Mesothelial cell of epicardium (in vitro differentiated cells): ENCODE measurements at regions not wholly inside any gene's neighbourhood (a gene's known extent, or its start where the extent isn't known, plus 50 kb on each side); places are given as distances from the start of the nearest gene placed in this dataset.

Experiments
- DNase-seq, 2 experiments: peaks; one replicate each; pipeline ENCODE4 v3.0.0; 2021; ENCODE audit warnings: low spot score in 2 of 2; ENCODE audit not compliant: unreplicated experiment in 2 of 2
- H3K27ac Mint-ChIP-seq: 2 replicates; pipeline ENCODE4 v1.8.0; 2021; ENCODE audit warnings: mixed read lengths
- H3K27me3 Mint-ChIP-seq: 2 replicates; pipeline ENCODE4 v1.8.0; 2021; ENCODE audit warnings: low read depth, mixed read lengths
- H3K36me3 Mint-ChIP-seq: 2 replicates; pipeline ENCODE4 v1.8.0; 2021; ENCODE audit warnings: mixed read lengths
- H3K4me1 Mint-ChIP-seq: 2 replicates; pipeline ENCODE4 v1.8.0; 2021; ENCODE audit warnings: mixed read lengths
- H3K4me3 Mint-ChIP-seq: 2 replicates; pipeline ENCODE4 v1.8.0; 2021; ENCODE audit warnings: mild to moderate bottlenecking, moderate library complexity, mixed read lengths
- H3K9me3 Mint-ChIP-seq: 2 replicates; pipeline ENCODE4 v1.8.0; 2021; ENCODE audit warnings: mixed read lengths
- CTCF ChIP-seq: fragments of 200-600 bp; sonication (generic); IDR thresholded peaks from one replicate; pipeline ENCODE4 v1.5.0; 2021; ENCODE audit warnings: antibody characterized with exemption; ENCODE audit not compliant: unreplicated experiment

- H3K4me3 Mint-ChIP-seq = no peak overlapping the region
- H3K27ac Mint-ChIP-seq = no peak overlapping the region
- no peaks in the 10 kb centered on the region for H3K36me3 Mint-ChIP-seq
- H3K4me1 Mint-ChIP-seq = peaks cover 16% of the 10 kb centered on the region
- DNase-seq = no peak
- no peak for TF ChIP-seq CTCF
- no peaks in the 10 kb centered on the region for H3K9me3 Mint-ChIP-seq
- peaks cover 7% of the 10 kb centered on the region for H3K27me3 Mint-ChIP-seq
Observed at GRCh38 chr9:135223831-135224230, 136.4 kb downstream of the OLFM1 start.

GRCh38 chr9:135224286-135224877 is 136.9 kb downstream of the OLFM1 start:
- Mint-ChIP-seq H3K4me3 (no peak overlapping the region), H3K9me3 (no peaks in the 10 kb centered on the region), H3K36me3 (no peaks in the 10 kb centered on the region), H3K27ac (no peak overlapping the region), H3K4me1 (peaks cover 14% of the 10 kb centered on the region), H3K27me3 (peaks cover 3% of the 10 kb centered on the region)
- no peak for TF ChIP-seq CTCF
- DNase-seq = no peak

DNA sequence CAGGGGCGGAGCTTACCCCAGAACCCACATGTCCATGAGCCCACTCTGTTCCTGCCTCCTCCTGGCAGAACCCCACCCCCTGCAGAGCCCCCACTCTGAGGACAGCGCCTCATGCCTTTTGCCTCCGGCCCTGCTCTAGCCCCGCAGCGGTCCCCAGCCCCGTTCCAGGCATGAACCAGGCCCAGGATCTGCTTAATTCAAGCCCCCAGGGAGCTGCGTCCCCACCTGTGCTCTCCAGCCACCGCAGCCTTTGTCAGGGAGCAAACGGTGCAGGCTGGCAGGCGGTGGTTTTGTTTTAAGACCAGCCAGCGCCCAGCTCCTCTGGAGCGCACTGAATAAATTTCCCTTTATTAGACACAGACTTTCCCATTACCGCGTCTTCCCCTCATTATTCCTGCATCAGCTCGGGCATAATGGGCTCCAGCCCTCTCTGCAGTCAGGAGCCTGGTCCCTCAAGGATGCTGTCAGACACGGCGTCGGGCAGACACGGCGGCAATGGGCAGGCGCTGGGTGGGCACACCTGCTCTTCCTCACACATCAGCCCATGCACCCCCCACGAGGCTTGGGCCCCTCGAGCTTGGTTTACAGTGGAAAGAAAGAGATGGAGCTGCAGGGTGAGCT is 137.6 kb downstream of the OLFM1 start:
- H3K9me3 Mint-ChIP-seq = no peaks in the 10 kb centered on the region
- no peak for TF ChIP-seq CTCF
- no peak overlapping the region for H3K4me3 Mint-ChIP-seq
- no peak for DNase-seq
- H3K27me3 Mint-ChIP-seq = peaks cover 7% of the 10 kb centered on the region
- peaks cover 14% of the 10 kb centered on the region for H3K4me1 Mint-ChIP-seq
- H3K36me3 Mint-ChIP-seq = no peaks in the 10 kb centered on the region
- H3K27ac Mint-ChIP-seq = no peak overlapping the region

DNA sequence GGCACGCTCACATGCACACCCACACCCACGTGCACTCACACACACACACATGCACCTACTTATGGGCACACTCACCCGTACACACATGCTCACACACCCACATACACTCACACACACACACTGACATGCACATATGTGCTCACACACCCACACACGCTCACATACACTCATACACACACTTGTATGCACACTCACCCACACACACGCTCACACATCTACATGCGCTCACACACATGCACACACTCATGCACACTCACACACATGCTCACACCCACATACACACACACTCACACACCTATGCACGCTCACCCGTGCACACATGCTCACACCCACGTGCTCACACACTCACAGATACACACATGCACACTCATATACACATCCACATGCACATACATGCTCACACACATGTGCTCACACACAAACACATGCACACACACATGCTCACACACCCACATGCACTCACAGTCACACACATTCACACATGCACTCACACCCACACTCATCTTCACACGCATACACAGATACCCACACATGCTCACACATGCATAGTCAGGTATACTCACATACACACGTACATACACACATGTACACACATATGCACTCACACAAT is 138.3 kb downstream of the OLFM1 start:
- Mint-ChIP-seq H3K4me3 (no peak overlapping the region), H3K4me1 (peaks cover 14% of the 10 kb centered on the region), H3K36me3 (no peaks in the 10 kb centered on the region), H3K27ac (no peak overlapping the region), H3K9me3 (no peaks in the 10 kb centered on the region), H3K27me3 (peaks cover 14% of the 10 kb centered on the region)
- TF ChIP-seq CTCF = no peak
- no peak for DNase-seq

DNA sequence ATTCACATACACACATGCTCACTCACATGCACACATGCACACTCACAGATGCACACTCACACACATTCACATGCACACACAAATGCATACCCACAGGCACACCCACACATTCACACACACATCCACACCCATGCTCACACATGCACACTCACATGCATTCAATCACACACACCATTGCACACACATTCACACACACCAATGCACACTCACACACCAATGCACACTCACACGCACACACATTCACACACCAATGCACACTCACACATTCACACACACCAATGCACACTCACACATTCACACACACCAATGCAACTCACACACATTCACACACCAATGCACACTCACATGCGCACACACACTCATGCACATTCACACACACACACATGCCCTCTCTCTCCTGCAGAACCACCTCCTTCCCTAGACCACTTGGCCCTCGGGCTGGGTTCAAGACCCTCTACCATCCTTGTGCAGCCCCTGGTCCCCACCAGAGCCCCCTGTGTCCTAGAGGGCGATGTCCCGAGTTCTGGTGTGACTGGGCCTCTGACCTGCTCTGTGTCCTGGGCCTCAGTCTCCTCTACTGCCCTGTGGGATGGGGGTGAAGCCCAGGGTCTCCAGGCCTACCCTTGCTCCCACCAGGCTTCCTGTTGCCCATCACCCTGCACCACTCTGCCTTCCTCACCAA is 139.0 kb downstream of the OLFM1 start:
- peaks cover 21% of the 10 kb centered on the region for H3K27me3 Mint-ChIP-seq
- no peak overlapping the region for H3K4me3 Mint-ChIP-seq
- H3K4me1 Mint-ChIP-seq = peaks cover 14% of the 10 kb centered on the region
- DNase-seq = no peak
- no peak for TF ChIP-seq CTCF
- H3K9me3 Mint-ChIP-seq = no peaks in the 10 kb centered on the region
- no peak overlapping the region for H3K27ac Mint-ChIP-seq
- H3K36me3 Mint-ChIP-seq = no peaks in the 10 kb centered on the region
